Mesenchymal stem cell (in vitro differentiated cells and primary cell): ENCODE measurements at regions not wholly inside any gene's neighbourhood (a gene's known extent, or its start where the extent isn't known, plus 50 kb on each side); places are given as distances from the start of the nearest gene placed in this dataset.
"Not testable (repeated sequence)": the region's sequence is repeated elsewhere in the genome, so short reads cannot be mapped to it uniquely, and the experiment has no call there.

Source experiments
- DNase-seq: peaks from one replicate; pipeline ENCODE4 v3.0.0-alpha.2; 2013
- H2AFZ ChIP-seq: one replicate; pipeline ENCODE4 v1.6.1; 2013; ENCODE audit warnings: low read depth, mild to moderate bottlenecking, control low read depth, inconsistent platforms, low read length, moderate library complexity
- H2AK5ac ChIP-seq: 2 replicates; pipeline ENCODE4 v1.6.1; 2013; ENCODE audit warnings: low read length, moderate library complexity, mild to moderate bottlenecking, inconsistent platforms; ENCODE audit not compliant: severe bottlenecking
- H2BK120ac ChIP-seq: one replicate; pipeline ENCODE4 v1.6.1; 2013; ENCODE audit warnings: low read depth, mild to moderate bottlenecking, inconsistent platforms, low read length, moderate library complexity
- H2BK12ac ChIP-seq, 2 experiments: one replicate each; pipeline ENCODE4 v1.6.1; 2013; ENCODE audit warnings: inconsistent platforms in 2 of 2, low read length in 2 of 2, mild to moderate bottlenecking in 2 of 2, moderate library complexity in 2 of 2, control low read depth in 1 of 2
- H2BK15ac ChIP-seq: one replicate; pipeline ENCODE4 v1.6.1; 2013; ENCODE audit warnings: mild to moderate bottlenecking, low read depth, inconsistent platforms; ENCODE audit not compliant: poor library complexity, severe bottlenecking
- H2BK5ac ChIP-seq: 2 replicates; pipeline ENCODE4 v1.6.1; 2013; ENCODE audit warnings: low read depth, mild to moderate bottlenecking, low read length, control low read depth, inconsistent platforms; ENCODE audit not compliant: poor library complexity, severe bottlenecking
- H3K14ac ChIP-seq, 2 experiments: one replicate each; pipeline ENCODE4 v1.6.1; 2013; ENCODE audit warnings: inconsistent platforms in 2 of 2, low read length in 2 of 2, control low read depth in 1 of 2, mild to moderate bottlenecking in 1 of 2, moderate library complexity in 1 of 2
- H3K18ac ChIP-seq, 2 experiments: one replicate each; pipeline ENCODE4 v1.6.1; 2013; ENCODE audit warnings: inconsistent platforms in 2 of 2, low read length in 2 of 2, control low read depth in 1 of 2, low read depth in 1 of 2, mild to moderate bottlenecking in 1 of 2
- H3K23ac ChIP-seq, 2 experiments: one replicate each; pipeline ENCODE4 v1.6.1; 2013; ENCODE audit warnings: inconsistent platforms in 2 of 2, low read length in 2 of 2, mild to moderate bottlenecking in 2 of 2, moderate library complexity in 2 of 2, control low read depth in 1 of 2
- H3K27ac ChIP-seq: 2 replicates; pipeline ENCODE4 v1.5.1; 2013; ENCODE audit warnings: mild to moderate bottlenecking, moderate library complexity, low read length, control low read depth, inconsistent platforms; ENCODE audit not compliant: poor library complexity, severe bottlenecking
- H3K27me3 ChIP-seq, 2 experiments: 2 replicates each; pipeline versions ENCODE4 v1.6.1 to v1.7.0; 2013; ENCODE audit warnings: low read length in 2 of 2, mild to moderate bottlenecking in 2 of 2, moderate library complexity in 2 of 2, control low read depth in 1 of 2, inconsistent platforms in 1 of 2; ENCODE audit not compliant: control insufficient read depth in 1 of 2, insufficient read depth in 1 of 2
- H3K36me3 ChIP-seq, 2 experiments: 2 replicates each; pipeline versions ENCODE4 v1.6.1 to v1.7.0; 2013; ENCODE audit warnings: low read length in 2 of 2, control low read depth in 1 of 2, inconsistent platforms in 1 of 2, low read depth in 1 of 2, mild to moderate bottlenecking in 1 of 2; ENCODE audit not compliant: insufficient read depth in 2 of 2, control insufficient read depth in 1 of 2
- H3K4ac ChIP-seq, 2 experiments: one replicate each; pipeline ENCODE4 v1.6.1; 2013; ENCODE audit warnings: inconsistent platforms in 2 of 2, low read length in 2 of 2, mild to moderate bottlenecking in 2 of 2, moderate library complexity in 2 of 2, control low read depth in 1 of 2, low read depth in 1 of 2
- H3K4me1 ChIP-seq: 2 replicates; pipeline ENCODE4 v1.6.1; 2013; ENCODE audit warnings: low read depth, low read length, control low read depth; ENCODE audit not compliant: control insufficient read depth, insufficient read depth
- H3K4me2 ChIP-seq: 2 replicates; pipeline ENCODE4 v1.6.1; 2013; ENCODE audit warnings: low read length, mild to moderate bottlenecking, inconsistent platforms; ENCODE audit not compliant: poor library complexity, severe bottlenecking
- H3K4me3 ChIP-seq, 2 experiments: 2 replicates each; pipeline versions ENCODE4 v1.5.1 to v1.7.0; 2013; ENCODE audit warnings: low read length in 2 of 2, mild to moderate bottlenecking in 2 of 2, control low read depth in 1 of 2, low read depth in 1 of 2; ENCODE audit not compliant: insufficient read depth in 1 of 2
- H3K79me1 ChIP-seq: replicated peaks from 2 replicates; pipeline ENCODE4 v1.6.1; 2013; ENCODE audit warnings: mild to moderate bottlenecking, control low read depth, low read length, inconsistent platforms; ENCODE audit not compliant: poor library complexity, severe bottlenecking
- H3K9ac ChIP-seq: 2 replicates; pipeline ENCODE4 v1.7.0; 2013; ENCODE audit warnings: mild to moderate bottlenecking, low read length, moderate library complexity
- H3K9me3 ChIP-seq: 2 replicates; pipeline ENCODE4 v1.7.0; 2013; ENCODE audit warnings: mild to moderate bottlenecking, low read length; ENCODE audit not compliant: control insufficient read depth
- H4K8ac ChIP-seq: one replicate; pipeline ENCODE4 v1.6.1; 2013; ENCODE audit warnings: inconsistent platforms, mild to moderate bottlenecking, low read length, moderate library complexity
- H4K91ac ChIP-seq: one replicate; pipeline ENCODE4 v1.6.1; 2013; ENCODE audit warnings: mild to moderate bottlenecking, low read length, inconsistent platforms
- WGBS: methylation state at CpG from one replicate; pipeline ENCODE4 v1.1.7; 2013; ENCODE audit warnings: mixed read lengths; 5-methylcytosine and 5-hydroxymethylcytosine counted together

- H2BK5ac ChIP-seq: no peak overlapping the region
- H3K23ac ChIP-seq: no peak overlapping the region
- H3K4ac ChIP-seq: no peak overlapping the region
- H4K91ac ChIP-seq: no peak overlapping the region
- H4K8ac ChIP-seq: no peak overlapping the region
- H2BK15ac ChIP-seq: no peak overlapping the region
- no peak overlapping the region for H2AK5ac ChIP-seq
- no peak overlapping the region for H3K9ac ChIP-seq
- no peaks in the 10 kb centered on the region for H3K27me3 ChIP-seq
- no peak overlapping the region for H3K14ac ChIP-seq
- H2BK120ac ChIP-seq: no peak overlapping the region
- no peak overlapping the region for H3K4me2 ChIP-seq
- H2AFZ ChIP-seq: no peak overlapping the region
- no peak overlapping the region for H3K4me3 ChIP-seq
- H3K9me3 ChIP-seq: no peaks in the 10 kb centered on the region
- WGBS: 92% methylated on average over 4 of the region's 6 CpGs
- H2BK12ac ChIP-seq: no peak overlapping the region
- no peak for DNase-seq
- peaks cover 3% of the 10 kb centered on the region for H3K4me1 ChIP-seq
- no peaks in the 10 kb centered on the region for H3K79me1 ChIP-seq
- H3K27ac ChIP-seq: no peak overlapping the region
- no peak overlapping the region for H3K18ac ChIP-seq
- H3K36me3 ChIP-seq: peaks cover 0 to under 1% of the 10 kb centered on the region in 2 experiments
Observed at GRCh38 chr16:14384745-14385144, 245.3 kb downstream of the PARN start.

- not testable (repeated sequence) for H3K27me3 ChIP-seq, H2BK120ac ChIP-seq, H3K79me1 ChIP-seq, H2BK5ac ChIP-seq, H3K18ac ChIP-seq, DNase-seq, H3K9me3 ChIP-seq, H3K4me2 ChIP-seq, H2BK15ac ChIP-seq, H3K36me3 ChIP-seq, H4K8ac ChIP-seq, H3K9ac ChIP-seq, H3K4ac ChIP-seq, H3K27ac ChIP-seq, H2AK5ac ChIP-seq, H3K4me1 ChIP-seq, H4K91ac ChIP-seq, H3K14ac ChIP-seq, H3K23ac ChIP-seq, H2AFZ ChIP-seq, H3K4me3 ChIP-seq, H2BK12ac ChIP-seq
- WGBS: 93% methylated on average over 6 of the region's 6 CpGs
Observed at GRCh38 chr16:14383844-14384243, 246.2 kb downstream of the PARN start.

DNA sequence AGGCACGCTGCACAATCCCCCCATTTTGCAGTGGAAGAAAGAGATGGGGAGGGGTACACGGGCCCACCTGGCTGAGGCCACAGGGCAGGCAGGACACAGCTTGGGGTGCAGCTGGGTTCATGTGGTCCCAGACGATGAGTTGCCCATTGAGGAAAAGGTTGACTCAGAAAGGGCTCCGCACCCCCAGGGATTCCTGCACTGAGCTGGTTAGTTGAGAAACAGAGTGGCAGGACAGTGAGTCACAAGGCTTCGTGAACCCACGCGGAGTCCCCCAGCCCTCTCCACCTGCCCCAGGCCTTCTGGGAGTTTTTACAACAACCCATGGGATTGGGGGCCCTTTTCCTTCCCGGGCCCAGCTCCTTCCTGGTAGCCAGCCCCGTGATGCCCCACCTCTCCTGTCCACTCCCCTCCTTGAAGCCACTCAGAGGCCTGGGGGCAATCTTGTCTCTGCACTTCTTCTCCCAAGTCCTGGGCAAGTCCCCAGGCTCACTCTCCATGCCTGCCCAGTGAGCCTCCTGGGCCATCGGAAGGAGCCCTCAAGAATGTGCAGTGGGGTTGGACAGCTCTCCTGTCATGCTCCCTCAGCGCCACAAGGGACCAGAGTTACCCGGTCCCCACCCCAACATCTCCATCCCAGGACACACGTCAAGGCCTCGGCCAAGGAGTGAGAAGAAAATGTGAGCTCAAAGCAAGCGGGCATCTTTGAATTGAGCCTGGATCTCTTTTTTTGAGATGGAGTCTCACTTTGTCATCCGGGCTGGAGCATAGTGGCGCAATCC, 251.2 kb downstream of the PARN start:
- Histone ChIP-seq H3K9ac (no peak overlapping the region), H3K4me3 (no peak overlapping the region), H3K27ac (no peak overlapping the region), H2AK5ac (no peak overlapping the region), H2BK5ac (no peak overlapping the region), H2BK12ac (no peak overlapping the region), H3K18ac (no peak overlapping the region), H3K4me2 (no peak overlapping the region), H3K23ac (no peak overlapping the region), H2AFZ (no peak overlapping the region), H3K9me3 (no peaks in the 10 kb centered on the region), H4K8ac (no peak overlapping the region), H3K79me1 (no peaks in the 10 kb centered on the region), H4K91ac (no peak overlapping the region), H2BK15ac (no peak overlapping the region), H3K36me3 (peaks cover 0 to 4% of the 10 kb centered on the region in 2 experiments), H2BK120ac (no peak overlapping the region), H3K4ac (no peak overlapping the region), H3K27me3 (no peaks in the 10 kb centered on the region), H3K14ac (no peak overlapping the region), H3K4me1 (peaks cover 16% of the 10 kb centered on the region)
- no peak for DNase-seq
- WGBS: 94% methylated on average over 16 of the region's 17 CpGs

- Histone ChIP-seq H3K4me1 (peaks cover 16% of the 10 kb centered on the region), H3K4ac (no peak overlapping the region), H4K8ac (no peak overlapping the region), H2BK120ac (no peak overlapping the region), H2BK15ac (no peak overlapping the region), H2BK12ac (no peak overlapping the region), H3K4me3 (no peak overlapping the region), H3K9me3 (no peaks in the 10 kb centered on the region), H2AK5ac (no peak overlapping the region), H3K23ac (no peak overlapping the region), H2AFZ (no peak overlapping the region), H3K79me1 (no peaks in the 10 kb centered on the region), H3K4me2 (no peak overlapping the region), H3K27ac (no peak overlapping the region), H2BK5ac (no peak overlapping the region), H3K27me3 (no peaks in the 10 kb centered on the region), H3K9ac (no peak overlapping the region), H3K36me3 (peaks cover 0 to 4% of the 10 kb centered on the region in 2 experiments), H4K91ac (no peak overlapping the region), H3K18ac (no peak overlapping the region), H3K14ac (no peak overlapping the region)
- DNase-seq: no peak
- 84% methylated on average over 3 of the region's 4 CpGs for WGBS
Observed at GRCh38 chr16:14378131-14378551, 251.9 kb downstream of the PARN start.
